GM21717 (cell line): ENCODE measurements at regions not wholly inside any gene's neighbourhood (a gene's known extent, or its start where the extent isn't known, plus 50 kb on each side); places are given as distances from the start of the nearest gene placed in this dataset.

Experiments
- ATAC-seq: cut with Tn5 transposase; IDR thresholded peaks from one replicate; pipeline ENCODE4 v1.9.1; 2021; ENCODE audit warnings: mild to moderate bottlenecking, moderate library complexity; ENCODE audit not compliant: unreplicated experiment

- no peak for ATAC-seq
These were observed 203.9 kb upstream of the KITLG start for GRCh38 chr12:88784166-88784565.

GRCh38 chr12:88782351-88782750 lies 202.1 kb upstream of the KITLG start:
- ATAC-seq, result no peak

- ATAC-seq, result no peak
These were observed 201.6 kb upstream of the KITLG start for GRCh38 chr12:88781909-88782308.

GRCh38 chr12:88778064-88778463 lies 197.8 kb upstream of the KITLG start:
- no peak for ATAC-seq

- no peak for ATAC-seq
These were observed 195.5 kb upstream of the KITLG start for GRCh38 chr12:88775742-88776151.

GRCh38 chr12:88767699-88768098 lies 187.4 kb upstream of the KITLG start:
- no peak for ATAC-seq

- no peak for ATAC-seq
These were observed 184.7 kb upstream of the KITLG start for GRCh38 chr12:88764781-88765480.

GRCh38 chr12:88763536-88764100 lies 183.3 kb upstream of the KITLG start:
- no peak for ATAC-seq

- ATAC-seq, result no peak
These were observed 177.9 kb upstream of the KITLG start for GRCh38 chr12:88758176-88758575.

- ATAC-seq, result no peak
These were observed 176.6 kb upstream of the KITLG start for GRCh38 chr12:88756917-88757316.

GRCh38 chr12:88756153-88756552 lies 175.9 kb upstream of the KITLG start:
- no peak for ATAC-seq

GRCh38 chr12:88753707-88754106 lies 173.4 kb upstream of the KITLG start:
- ATAC-seq, result no peak

- ATAC-seq, result no peak
These were observed 172.8 kb upstream of the KITLG start for GRCh38 chr12:88753066-88753465.

- ATAC-seq, result no peak
These were observed 171.9 kb upstream of the KITLG start for GRCh38 chr12:88752183-88752582.

GRCh38 chr12:88750867-88751543 lies 170.7 kb upstream of the KITLG start:
- ATAC-seq, result no peak

- ATAC-seq, result no peak
These were observed 166.1 kb upstream of the KITLG start for GRCh38 chr12:88746386-88746785.

- no peak for ATAC-seq
These were observed 163.8 kb upstream of the KITLG start for GRCh38 chr12:88743946-88744685.

GRCh38 chr12:88737838-88738472 lies 157.7 kb upstream of the KITLG start:
- no peak for ATAC-seq

- ATAC-seq, result no peak
These were observed 155.8 kb upstream of the KITLG start for GRCh38 chr12:88736031-88736430.

GRCh38 chr12:88733008-88733407 lies 152.7 kb upstream of the KITLG start:
- ATAC-seq, result no peak

- no peak for ATAC-seq
These were observed 148.9 kb upstream of the KITLG start for GRCh38 chr12:88729196-88729595.
